ENCODE measurements at regions not wholly inside any gene's neighbourhood (a gene's known extent, or its start where the extent isn't known, plus 50 kb on each side); places are given as distances from the start of the nearest gene placed in this dataset.

- H3K27ac ChIP-seq (ENCODE audit: low read length) = no peak overlapping the region
- H2AFZ ChIP-seq (ENCODE audit: low read length) = no peak overlapping the region
- no peak for DNase-seq
- H3K9me3 ChIP-seq (ENCODE audit: low read length) = no peaks in the 10 kb centered on the region
- H4K20me1 ChIP-seq (ENCODE audit: insufficient read depth, low read depth, low read length) = no peaks in the 10 kb centered on the region
- no peaks in the 10 kb centered on the region for H3K27me3 ChIP-seq (ENCODE audit: low read length)
- no peak overlapping the region for H3K9ac ChIP-seq (ENCODE audit: low read length)
- no peaks in the 10 kb centered on the region for H3K4me1 ChIP-seq (ENCODE audit: low read length)
- H3K79me2 ChIP-seq (ENCODE audit: low read length) = no peaks in the 10 kb centered on the region
- H3K9me2 ChIP-seq (replicated peaks; ENCODE audit: insufficient read depth, low read length) = no peaks in the 10 kb centered on the region
- no peaks in the 10 kb centered on the region for H3K36me3 ChIP-seq (ENCODE audit: insufficient read depth, low read length)
- H3K4me2 ChIP-seq (ENCODE audit: low read depth, low read length, poor library complexity, severe bottlenecking) = no peak overlapping the region
- no peak overlapping the region for H3K4me3 ChIP-seq (ENCODE audit: low read length)
These were observed 408.3 kb downstream of the MED10 start for GRCh38 chr5:5969942-5970483.

- Histone ChIP-seq H3K27ac (ENCODE audit: low read length) (no peak overlapping the region), H3K27me3 (ENCODE audit: low read length) (no peaks in the 10 kb centered on the region), H3K9ac (ENCODE audit: low read length) (no peak overlapping the region), H3K79me2 (ENCODE audit: low read length) (no peaks in the 10 kb centered on the region), H3K4me2 (ENCODE audit: low read depth, low read length, poor library complexity, severe bottlenecking) (no peak overlapping the region), H3K4me3 (ENCODE audit: low read length) (no peak overlapping the region), H3K4me1 (ENCODE audit: low read length) (no peaks in the 10 kb centered on the region), H2AFZ (ENCODE audit: low read length) (no peak overlapping the region), H3K9me2 (replicated peaks; ENCODE audit: insufficient read depth, low read length) (no peaks in the 10 kb centered on the region), H4K20me1 (ENCODE audit: insufficient read depth, low read depth, low read length) (no peaks in the 10 kb centered on the region), H3K9me3 (ENCODE audit: low read length) (no peaks in the 10 kb centered on the region), H3K36me3 (ENCODE audit: insufficient read depth, low read length) (no peaks in the 10 kb centered on the region)
- DNase-seq = no peak
These were observed 409.4 kb downstream of the MED10 start for GRCh38 chr5:5968981-5969380.

- Histone ChIP-seq H3K27ac (ENCODE audit: low read length) (no peak overlapping the region), H2AFZ (ENCODE audit: low read length) (no peak overlapping the region), H3K79me2 (ENCODE audit: low read length) (no peaks in the 10 kb centered on the region), H3K9ac (ENCODE audit: low read length) (no peak overlapping the region), H3K27me3 (ENCODE audit: low read length) (no peaks in the 10 kb centered on the region), H3K9me3 (ENCODE audit: low read length) (no peaks in the 10 kb centered on the region), H4K20me1 (ENCODE audit: insufficient read depth, low read depth, low read length) (no peaks in the 10 kb centered on the region), H3K36me3 (ENCODE audit: insufficient read depth, low read length) (no peaks in the 10 kb centered on the region), H3K4me2 (ENCODE audit: low read depth, low read length, poor library complexity, severe bottlenecking) (no peak overlapping the region), H3K9me2 (replicated peaks; ENCODE audit: insufficient read depth, low read length) (no peaks in the 10 kb centered on the region), H3K4me3 (ENCODE audit: low read length) (no peak overlapping the region), H3K4me1 (ENCODE audit: low read length) (no peaks in the 10 kb centered on the region)
- no peak for DNase-seq
These were observed 410.4 kb downstream of the MED10 start for GRCh38 chr5:5967944-5968343.

GRCh38 chr5:5967373-5967772 lies 411.0 kb downstream of the MED10 start:
- Histone ChIP-seq H3K79me2 (ENCODE audit: low read length) (no peaks in the 10 kb centered on the region), H3K9ac (ENCODE audit: low read length) (no peak overlapping the region), H3K4me3 (ENCODE audit: low read length) (no peak overlapping the region), H2AFZ (ENCODE audit: low read length) (no peak overlapping the region), H4K20me1 (ENCODE audit: insufficient read depth, low read depth, low read length) (no peaks in the 10 kb centered on the region), H3K36me3 (ENCODE audit: insufficient read depth, low read length) (no peaks in the 10 kb centered on the region), H3K4me2 (ENCODE audit: low read depth, low read length, poor library complexity, severe bottlenecking) (no peak overlapping the region), H3K4me1 (ENCODE audit: low read length) (no peaks in the 10 kb centered on the region), H3K9me3 (ENCODE audit: low read length) (no peaks in the 10 kb centered on the region), H3K9me2 (replicated peaks; ENCODE audit: insufficient read depth, low read length) (no peaks in the 10 kb centered on the region), H3K27ac (ENCODE audit: low read length) (no peak overlapping the region), H3K27me3 (ENCODE audit: low read length) (no peaks in the 10 kb centered on the region)
- DNase-seq = no peak

GRCh38 chr5:5965132-5965531 lies 413.2 kb downstream of the MED10 start:
- Histone ChIP-seq H3K9ac (ENCODE audit: low read length) (no peak overlapping the region), H3K27me3 (ENCODE audit: low read length) (no peaks in the 10 kb centered on the region), H3K9me3 (ENCODE audit: low read length) (no peaks in the 10 kb centered on the region), H3K79me2 (ENCODE audit: low read length) (no peaks in the 10 kb centered on the region), H3K4me2 (ENCODE audit: low read depth, low read length, poor library complexity, severe bottlenecking) (no peak overlapping the region), H3K4me3 (ENCODE audit: low read length) (no peak overlapping the region), H3K36me3 (ENCODE audit: insufficient read depth, low read length) (no peaks in the 10 kb centered on the region), H2AFZ (ENCODE audit: low read length) (no peak overlapping the region), H3K4me1 (ENCODE audit: low read length) (no peaks in the 10 kb centered on the region), H4K20me1 (ENCODE audit: insufficient read depth, low read depth, low read length) (no peaks in the 10 kb centered on the region), H3K9me2 (replicated peaks; ENCODE audit: insufficient read depth, low read length) (no peaks in the 10 kb centered on the region), H3K27ac (ENCODE audit: low read length) (no peak overlapping the region)
- DNase-seq = no peak

- Histone ChIP-seq H3K9me3 (ENCODE audit: low read length) (no peaks in the 10 kb centered on the region), H3K9me2 (replicated peaks; ENCODE audit: insufficient read depth, low read length) (no peaks in the 10 kb centered on the region)
These were observed 414.0 kb downstream of the MED10 start for GRCh38 chr5:5964347-5964746.

GRCh38 chr5:5957737-5958136 lies 420.6 kb downstream of the MED10 start:
- Histone ChIP-seq H2AFZ (ENCODE audit: low read length) (no peak overlapping the region), H3K36me3 (ENCODE audit: insufficient read depth, low read length) (no peaks in the 10 kb centered on the region), H3K4me2 (ENCODE audit: low read depth, low read length, poor library complexity, severe bottlenecking) (no peak overlapping the region), H4K20me1 (ENCODE audit: insufficient read depth, low read depth, low read length) (no peaks in the 10 kb centered on the region), H3K4me3 (ENCODE audit: low read length) (no peak overlapping the region), H3K27ac (ENCODE audit: low read length) (no peak overlapping the region), H3K79me2 (ENCODE audit: low read length) (no peaks in the 10 kb centered on the region), H3K9ac (ENCODE audit: low read length) (no peak overlapping the region), H3K27me3 (ENCODE audit: low read length) (no peaks in the 10 kb centered on the region), H3K4me1 (ENCODE audit: low read length) (no peaks in the 10 kb centered on the region), H3K9me3 (ENCODE audit: low read length) (no peaks in the 10 kb centered on the region), H3K9me2 (replicated peaks; ENCODE audit: insufficient read depth, low read length) (no peaks in the 10 kb centered on the region)
- DNase-seq = no peak

More at GRCh38 chr5:5964347-5964746, 414.0 kb downstream of the MED10 start:
- H3K4me3 ChIP-seq (ENCODE audit: low read length) = no peak overlapping the region
- H3K4me2 ChIP-seq (ENCODE audit: low read depth, low read length, poor library complexity, severe bottlenecking) = no peak overlapping the region
- H3K9ac ChIP-seq (ENCODE audit: low read length) = no peak overlapping the region
- H2AFZ ChIP-seq (ENCODE audit: low read length) = no peak overlapping the region
- no peaks in the 10 kb centered on the region for H3K4me1 ChIP-seq (ENCODE audit: low read length)
- no peak overlapping the region for H3K27ac ChIP-seq (ENCODE audit: low read length)
- no peaks in the 10 kb centered on the region for H4K20me1 ChIP-seq (ENCODE audit: insufficient read depth, low read depth, low read length)
- no peaks in the 10 kb centered on the region for H3K36me3 ChIP-seq (ENCODE audit: insufficient read depth, low read length)
- H3K27me3 ChIP-seq (ENCODE audit: low read length) = no peaks in the 10 kb centered on the region
- no peaks in the 10 kb centered on the region for H3K79me2 ChIP-seq (ENCODE audit: low read length)
- no peak for DNase-seq

- no peaks in the 10 kb centered on the region for H3K36me3 ChIP-seq (ENCODE audit: insufficient read depth, low read length)
- no peaks in the 10 kb centered on the region for H3K27me3 ChIP-seq (ENCODE audit: low read length)
- H3K27ac ChIP-seq (ENCODE audit: low read length) = no peak overlapping the region
- no peak overlapping the region for H3K4me3 ChIP-seq (ENCODE audit: low read length)
- H3K9me2 ChIP-seq (replicated peaks; ENCODE audit: insufficient read depth, low read length) = no peaks in the 10 kb centered on the region
- no peak overlapping the region for H3K4me2 ChIP-seq (ENCODE audit: low read depth, low read length, poor library complexity, severe bottlenecking)
- H3K9me3 ChIP-seq (ENCODE audit: low read length) = no peaks in the 10 kb centered on the region
- no peak overlapping the region for H2AFZ ChIP-seq (ENCODE audit: low read length)
- no peak overlapping the region for H3K9ac ChIP-seq (ENCODE audit: low read length)
- H3K4me1 ChIP-seq (ENCODE audit: low read length) = no peaks in the 10 kb centered on the region
- H3K79me2 ChIP-seq (ENCODE audit: low read length) = no peaks in the 10 kb centered on the region
- H4K20me1 ChIP-seq (ENCODE audit: insufficient read depth, low read depth, low read length) = no peaks in the 10 kb centered on the region
- DNase-seq = no peak
These were observed 424.1 kb downstream of the MED10 start for GRCh38 chr5:5954275-5954598.
